Stimulated activated CD8-positive, alpha-beta memory T cell treated with anti-CD3 and anti-CD28 coated beads, Interleukin-7, amount 100 ng/mL, for 48 hours (primary cell): ENCODE measurements at regions not wholly inside any gene's neighbourhood (a gene's known extent, or its start where the extent isn't known, plus 50 kb on each side); places are given as distances from the start of the nearest gene placed in this dataset.

Experiments used
- DNase-seq, 2 donors: peaks; one replicate each; pipeline ENCODE4 v3.0.0-alpha.2; 2020; ENCODE audit warnings: low read depth in 1 of 2; ENCODE audit errors: extremely low read depth in 1 of 2

DNA sequence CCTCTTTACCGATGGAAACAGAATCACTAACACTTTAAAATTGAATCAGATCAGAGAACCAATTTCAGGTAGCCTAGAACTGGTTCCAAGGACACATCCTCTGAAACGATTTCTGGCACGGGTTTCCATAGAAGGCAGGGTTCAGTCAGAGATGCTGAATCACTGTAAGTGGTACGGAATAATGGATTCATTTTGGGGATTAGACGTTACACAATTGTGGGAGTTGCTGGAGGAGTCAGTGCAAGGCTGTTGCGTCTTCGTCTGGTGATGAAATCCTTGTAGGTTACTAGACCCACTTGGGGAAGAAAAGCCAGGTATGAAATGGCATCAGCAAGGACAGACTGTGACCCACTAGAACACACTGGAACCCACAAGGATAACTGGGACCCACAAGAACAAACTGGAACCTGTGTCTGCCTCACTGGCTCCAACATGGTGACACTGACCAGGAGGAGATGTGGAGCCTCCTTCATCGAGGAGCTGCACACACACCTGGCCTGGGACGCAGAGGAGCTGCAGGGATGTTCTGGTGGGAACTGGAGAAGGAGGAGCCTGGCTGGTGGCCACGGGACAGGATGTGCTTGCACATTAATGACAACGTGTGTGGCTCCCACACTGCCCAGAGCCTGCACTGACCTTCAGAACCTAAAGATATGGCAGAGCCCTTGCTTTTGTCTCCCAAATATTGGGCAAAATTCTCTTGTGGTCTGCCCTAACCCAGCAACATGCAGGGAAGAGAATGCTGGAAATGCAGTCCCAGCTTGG, 105.1 kb downstream of the TRAPPC11 start:
- DNase-seq, result no peak

DNA sequence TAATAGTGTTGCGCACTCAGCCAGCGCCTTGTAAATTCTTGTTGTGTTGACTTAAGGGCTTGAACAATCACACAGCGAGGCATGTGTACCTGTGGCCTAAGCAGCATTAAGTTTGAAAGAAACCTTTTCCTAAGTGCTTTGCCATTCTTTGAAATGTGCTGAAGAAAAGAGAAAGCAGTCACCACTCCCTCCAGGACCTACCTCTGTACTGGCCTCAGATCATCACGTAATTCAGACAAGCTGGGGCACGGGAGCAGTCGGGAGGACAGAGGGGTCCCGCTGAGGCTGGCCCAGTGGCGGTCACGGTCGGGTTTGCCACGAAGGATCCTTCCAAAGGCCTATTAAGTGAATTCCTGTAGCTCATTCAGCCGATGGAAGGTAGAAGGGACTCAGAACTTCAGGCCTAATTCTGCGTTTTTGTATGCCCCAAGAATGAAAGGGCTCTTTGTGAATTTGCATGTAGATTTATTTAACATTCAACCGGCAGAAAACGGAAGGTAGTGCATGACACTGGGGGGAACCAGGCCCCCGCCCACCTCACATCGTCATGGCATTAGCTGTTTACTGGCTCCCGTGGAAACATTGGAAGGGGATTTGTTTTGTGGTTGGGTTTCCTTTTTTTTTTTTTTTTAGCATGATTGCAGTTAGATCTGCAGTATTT, 106.3 kb downstream of the TRAPPC11 start:
- no peak for DNase-seq

- DNase-seq, result no peak
These were observed 107.0 kb downstream of the TRAPPC11 start for GRCh38 chr4:183766140-183766539.

DNA sequence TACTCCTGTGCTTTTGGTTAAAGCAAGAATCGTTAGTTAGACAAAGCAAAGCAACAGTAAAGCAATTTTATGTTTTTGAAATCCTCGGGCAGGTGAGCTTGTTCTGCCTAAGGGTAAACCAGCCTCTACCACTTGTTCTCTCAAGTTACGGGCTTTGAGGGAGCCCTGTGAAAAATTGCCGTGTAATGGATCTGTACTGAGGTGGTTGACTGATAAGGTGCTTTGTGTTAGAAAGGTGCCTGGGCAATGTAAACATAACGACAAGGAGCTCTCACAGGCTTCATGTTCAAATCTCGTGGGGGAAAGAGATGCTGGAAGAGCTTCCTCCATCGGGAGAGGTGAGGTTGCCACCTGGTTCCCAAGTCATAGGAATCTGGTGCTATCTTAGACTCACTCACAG, 111.8 kb downstream of the TRAPPC11 start:
- DNase-seq, result no peak

- no peak for DNase-seq
These were observed 113.3 kb downstream of the TRAPPC11 start for GRCh38 chr4:183772361-183772760.

- no peak for DNase-seq
These were observed 114.7 kb downstream of the TRAPPC11 start for GRCh38 chr4:183773790-183774189.

DNA sequence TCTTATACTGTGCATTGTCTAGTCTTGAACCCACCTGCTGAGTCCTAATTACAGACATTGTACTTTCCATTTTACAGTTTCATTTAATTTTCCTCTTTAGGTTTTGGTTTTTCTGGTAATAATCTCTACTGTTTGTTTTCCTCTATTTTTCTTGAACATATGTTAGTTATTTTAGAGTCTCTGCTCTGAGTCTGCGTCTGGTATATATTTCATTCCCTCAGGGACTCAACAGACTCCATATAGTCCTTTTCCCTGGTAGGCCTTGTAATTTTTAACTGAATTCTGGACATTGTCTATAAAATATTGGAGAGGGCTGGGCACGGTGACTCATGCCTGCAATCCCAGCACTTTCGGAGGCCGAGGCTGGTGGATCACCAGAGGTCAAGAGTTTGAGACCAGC, 121.8 kb upstream of the STOX2 start:
- no peak for DNase-seq

DNA sequence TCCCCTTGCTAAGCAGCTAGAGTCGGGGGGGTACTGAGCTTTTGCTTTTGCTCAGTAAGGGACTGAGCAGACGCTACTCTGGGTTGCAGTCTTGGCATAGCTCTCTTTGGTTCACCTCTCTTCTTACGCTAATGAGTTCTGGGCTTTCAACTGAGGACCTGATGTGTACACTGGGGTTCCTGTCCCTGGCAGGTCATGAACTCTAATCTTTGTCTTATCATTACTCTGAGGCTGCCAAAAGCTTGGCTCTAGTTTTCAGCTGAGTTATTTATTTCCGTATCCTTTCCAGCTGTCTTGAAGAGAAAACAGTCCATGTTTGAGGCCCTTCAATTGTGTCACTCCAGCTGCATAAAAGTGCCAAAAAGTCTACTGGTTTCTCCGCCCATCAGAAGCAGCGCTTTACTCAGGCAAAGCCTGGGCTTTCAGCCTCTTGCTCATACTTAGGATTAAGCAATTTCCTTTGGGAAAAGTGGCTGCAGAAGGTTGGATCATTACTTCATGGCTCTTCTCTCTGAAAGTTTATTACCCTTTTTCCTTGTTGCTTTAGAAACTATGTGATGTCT, 121.0 kb upstream of the STOX2 start:
- no peak for DNase-seq

DNA sequence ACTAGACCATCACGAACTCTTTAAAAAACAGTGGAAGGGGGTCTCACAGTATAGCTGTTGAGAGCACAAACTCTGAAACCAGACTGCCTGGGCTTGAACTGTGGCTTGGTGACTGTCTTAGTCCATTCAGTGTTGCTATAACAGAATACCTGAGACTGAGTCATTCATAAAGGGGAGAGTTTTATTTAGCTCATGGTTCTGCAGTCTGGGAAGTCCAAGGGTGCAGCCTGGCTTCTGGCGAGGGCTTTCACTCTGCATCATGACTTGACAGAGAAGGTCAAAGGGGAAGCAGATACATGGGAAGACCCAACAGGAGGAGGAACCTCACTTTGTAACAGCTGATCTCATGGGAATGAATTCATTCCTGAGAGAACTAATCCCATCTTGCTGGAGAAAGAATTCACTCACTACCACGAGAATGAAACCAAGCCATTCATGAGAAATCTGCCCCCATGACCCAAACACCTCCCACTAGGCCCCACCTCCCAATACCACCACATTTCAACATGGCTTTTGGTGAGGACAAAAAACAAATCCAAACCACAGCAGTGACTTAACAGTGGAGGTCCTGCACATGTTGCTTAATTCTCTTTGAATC, 116.7 kb upstream of the STOX2 start:
- DNase-seq, result no peak

- no peak for DNase-seq
These were observed 115.5 kb upstream of the STOX2 start for GRCh38 chr4:183789657-183790056.

DNA sequence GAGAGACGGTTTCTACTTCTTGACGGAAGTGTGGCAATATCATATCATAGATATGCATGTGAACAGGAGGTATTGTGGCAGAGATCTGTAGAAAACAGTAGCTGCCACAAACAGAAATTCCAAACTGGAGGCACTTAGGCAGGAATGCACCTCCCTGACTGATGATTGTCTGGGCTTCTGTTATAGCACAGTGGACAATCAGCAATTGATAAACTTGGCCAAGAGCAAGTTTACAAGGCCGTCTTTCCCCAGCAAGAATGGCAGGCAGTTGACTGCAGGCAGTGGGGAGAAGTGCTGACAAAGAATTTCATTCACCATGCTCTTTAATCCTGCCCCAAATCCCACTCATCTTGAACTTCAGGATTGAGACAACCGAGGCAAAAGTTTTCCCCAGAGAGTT, 114.4 kb upstream of the STOX2 start:
- DNase-seq, result no peak

DNA sequence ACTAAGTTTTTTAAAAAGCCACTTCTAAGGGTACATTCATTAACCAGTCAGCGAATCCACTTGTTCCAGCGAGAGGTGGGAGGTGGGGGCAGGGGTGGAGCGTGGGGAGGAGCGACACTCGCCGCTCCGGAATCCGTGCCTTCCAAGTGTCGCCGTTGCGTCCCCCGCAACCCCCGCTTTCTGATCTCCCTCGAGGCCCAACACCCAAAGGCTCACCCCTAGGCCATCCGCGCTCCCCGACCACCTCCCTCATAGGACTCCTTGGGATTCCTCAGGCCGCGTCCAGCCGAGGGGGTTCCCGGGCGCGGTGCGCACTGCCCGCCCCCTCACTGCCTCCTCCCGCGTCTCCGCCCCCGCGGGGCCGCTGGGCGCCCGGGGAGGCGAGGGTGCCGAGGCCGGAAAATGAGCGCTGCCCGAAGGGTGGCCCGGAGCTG, 108.1 kb upstream of the STOX2 start:
- no peak for DNase-seq

GRCh38 chr4:183797445-183798300, 107.4 kb upstream of the STOX2 start:
- DNase-seq, result no peak

DNA sequence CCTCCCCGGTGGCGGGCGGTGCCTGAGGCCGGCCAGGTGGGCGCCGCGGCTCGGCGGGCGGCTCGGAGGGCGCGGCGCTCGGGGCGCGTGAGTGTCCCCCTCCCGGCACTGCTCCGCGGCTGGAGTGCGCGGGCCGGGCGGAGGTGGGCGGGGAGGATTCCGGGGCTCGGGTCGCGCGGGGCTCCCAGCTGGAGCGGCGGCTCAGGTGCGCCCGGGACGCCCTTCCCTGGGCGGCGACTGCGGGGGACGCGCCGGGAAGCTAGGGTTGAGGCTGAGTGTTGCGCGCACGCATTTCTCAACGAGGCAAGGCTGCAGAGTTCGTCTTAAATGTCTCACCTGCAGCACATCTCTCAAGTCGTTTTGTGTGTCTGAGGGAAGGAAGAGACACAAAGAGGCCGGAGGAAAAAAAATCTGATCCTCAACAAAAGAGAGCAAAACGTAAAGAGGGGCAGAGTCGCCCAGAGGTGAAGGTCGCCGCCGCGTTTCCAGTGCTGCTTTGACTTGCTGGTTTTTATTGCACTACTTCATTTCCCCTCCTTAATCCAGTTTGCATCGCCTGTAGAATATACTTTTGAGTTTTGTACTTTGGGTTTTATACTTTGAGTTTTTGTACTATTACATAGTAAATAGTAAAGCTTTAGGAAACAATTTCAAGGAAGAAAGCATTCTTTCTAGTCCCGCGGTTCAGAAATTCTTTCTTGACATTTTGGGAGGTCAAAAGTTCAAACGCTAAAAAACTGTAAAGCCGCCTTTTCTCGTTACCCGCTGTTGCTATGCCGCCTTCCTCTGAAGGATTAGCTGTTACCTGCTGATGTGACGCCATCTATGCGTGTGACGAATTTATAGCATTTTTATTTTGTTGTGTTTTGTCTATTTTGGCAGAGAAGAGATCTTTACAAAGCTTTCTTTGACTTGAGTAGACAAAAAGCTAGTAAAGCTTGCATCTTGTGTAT, 106.5 kb upstream of the STOX2 start:
- no peak for DNase-seq

DNA sequence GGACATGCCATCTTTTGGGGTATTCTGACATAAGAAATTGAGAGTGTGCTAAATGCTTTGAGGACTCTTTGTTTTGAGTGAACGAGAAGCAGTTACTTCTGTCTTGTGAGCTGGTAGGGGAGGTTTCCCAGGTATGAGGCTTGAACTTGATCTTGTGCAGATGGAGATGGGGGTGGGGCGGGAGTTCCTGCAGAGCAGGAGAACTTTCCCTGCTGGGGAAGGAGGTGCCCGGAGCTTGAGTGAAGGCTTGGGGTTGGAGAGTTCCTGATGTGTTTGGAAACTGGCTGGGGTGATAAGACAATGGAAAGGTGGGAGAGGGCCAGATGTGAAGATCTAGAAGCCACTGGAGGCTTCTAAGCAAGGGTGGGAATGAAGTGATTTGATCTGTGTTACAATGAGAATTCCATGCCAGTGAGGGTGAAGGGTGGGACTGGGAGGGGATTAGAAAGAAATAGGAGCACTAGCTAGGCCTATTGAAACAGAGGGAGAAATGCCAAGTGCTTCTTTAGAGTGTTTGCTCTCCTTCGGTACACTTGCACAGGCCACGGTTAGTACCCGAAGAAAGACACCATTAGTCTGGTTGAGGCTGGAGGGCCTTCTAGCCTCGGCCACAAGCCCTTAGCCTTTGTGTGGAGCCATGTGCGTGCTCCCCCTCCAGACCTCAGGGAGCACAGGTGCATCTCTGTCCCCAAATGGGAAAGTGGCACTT, 103.5 kb upstream of the STOX2 start:
- DNase-seq, result no peak

DNA sequence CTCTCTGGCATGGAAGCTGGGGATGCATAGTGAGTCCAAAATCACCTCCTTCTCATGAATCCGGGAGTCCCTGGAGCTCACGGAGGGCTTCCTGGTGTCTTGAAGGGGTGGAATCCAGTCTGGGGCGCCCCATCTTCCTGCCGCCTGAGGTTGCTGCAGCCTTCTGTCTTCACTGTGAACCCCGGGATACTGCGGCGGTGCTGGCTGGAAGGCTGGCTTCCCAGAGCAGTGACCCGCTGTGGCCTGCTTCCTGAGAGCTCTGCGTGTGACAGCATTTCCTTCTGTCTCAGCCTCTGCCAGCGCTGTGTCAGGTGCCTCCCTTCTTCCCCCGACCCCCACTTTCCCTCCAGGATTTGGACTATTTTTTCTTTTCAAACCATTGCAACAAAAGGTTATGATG, 98.8 kb upstream of the STOX2 start:
- DNase-seq, result no peak

DNA sequence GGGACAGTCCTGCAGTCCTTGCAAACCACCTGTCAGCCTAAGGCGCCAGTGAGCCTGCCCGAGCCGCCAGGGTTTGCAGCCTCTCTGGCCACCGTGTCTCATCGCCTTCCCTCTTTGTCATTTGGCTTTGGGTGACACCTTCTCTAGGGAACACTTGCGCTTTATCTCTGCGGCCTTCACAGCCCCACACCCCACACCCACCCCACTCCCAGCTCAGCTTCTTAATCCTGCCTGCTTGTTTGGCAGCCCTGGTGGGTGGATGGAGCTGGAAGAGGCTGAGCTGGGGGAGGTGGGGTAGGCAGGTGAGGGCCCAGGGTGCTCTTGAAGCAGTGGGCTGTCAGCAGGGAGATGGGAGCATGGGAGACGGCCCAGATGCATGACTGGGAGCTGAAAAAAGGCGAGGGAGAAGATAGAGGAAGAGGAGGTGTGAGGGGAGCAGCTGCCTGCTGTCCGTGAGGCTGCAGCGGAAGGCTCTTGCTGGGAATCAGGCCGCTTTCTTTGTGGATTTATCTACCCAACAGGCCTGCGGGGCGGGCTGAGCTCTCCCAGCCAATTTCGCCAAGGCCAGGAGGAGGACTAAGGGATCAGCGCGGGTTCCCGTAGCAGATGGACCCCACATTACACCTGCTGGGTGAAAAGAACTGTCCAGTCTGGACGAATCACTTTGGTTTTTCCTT, 97.5 kb upstream of the STOX2 start:
- DNase-seq, result no peak

DNA sequence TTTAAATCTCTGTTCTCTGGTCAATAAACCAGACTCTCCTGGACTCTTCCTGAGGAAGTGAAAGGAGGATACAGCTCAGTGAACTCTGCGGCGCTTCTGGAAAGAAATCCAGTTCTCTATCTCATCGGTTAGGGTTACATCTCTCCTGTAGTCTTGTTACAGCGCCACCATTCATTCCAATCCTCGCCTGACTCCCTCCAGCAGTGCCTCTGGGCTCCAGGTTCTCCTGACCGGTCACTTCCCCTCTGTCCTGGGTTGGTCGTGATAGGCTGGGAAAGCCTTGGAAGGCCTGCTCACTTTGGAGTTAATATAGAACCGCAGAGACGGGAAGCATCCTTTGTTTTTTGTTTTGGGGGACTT, 97.0 kb upstream of the STOX2 start:
- no peak for DNase-seq

DNA sequence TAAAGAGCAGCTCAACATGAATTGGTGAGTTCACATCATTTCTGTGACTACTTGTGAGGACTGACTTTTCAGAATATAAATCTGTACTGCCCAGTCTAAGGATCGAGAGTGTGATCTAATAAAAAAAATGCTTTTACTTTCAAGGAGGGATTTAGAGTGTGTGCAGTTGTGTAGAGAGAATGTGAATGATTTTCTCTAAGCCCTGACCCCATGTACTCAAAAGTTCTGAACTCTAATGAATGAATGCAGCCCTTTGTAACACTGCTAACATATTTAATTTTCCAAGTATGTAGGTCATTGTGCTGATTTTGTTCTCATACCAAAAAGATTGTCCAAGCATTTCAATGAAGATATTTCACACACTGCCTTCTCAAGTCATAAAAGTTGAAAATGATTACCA, 92.5 kb upstream of the STOX2 start:
- no peak for DNase-seq
